IPS-20b (cell line): ENCODE measurements at regions not wholly inside any gene's neighbourhood (a gene's known extent, or its start where the extent isn't known, plus 50 kb on each side); places are given as distances from the start of the nearest gene placed in this dataset.

Source experiments
- H3K27ac ChIP-seq: one replicate; pipeline ENCODE4 v1.5.1; 2013; ENCODE audit warnings: low read length
- H3K27me3 ChIP-seq: 2 replicates; pipeline ENCODE4 v1.6.1; 2013; ENCODE audit warnings: mild to moderate bottlenecking, low read length, inconsistent platforms; ENCODE audit not compliant: insufficient read depth
- H3K36me3 ChIP-seq: 2 replicates; pipeline ENCODE4 v1.6.1; 2013; ENCODE audit warnings: low read depth, mild to moderate bottlenecking, inconsistent platforms, low read length, moderate library complexity; ENCODE audit not compliant: insufficient read depth
- H3K4me1 ChIP-seq: 2 replicates; pipeline ENCODE4 v1.6.1; 2013; ENCODE audit warnings: mild to moderate bottlenecking, control low read depth, inconsistent platforms, low read length, moderate library complexity; ENCODE audit not compliant: insufficient read depth
- H3K4me3 ChIP-seq: 2 replicates; pipeline ENCODE4 v1.5.1; 2013; ENCODE audit warnings: mild to moderate bottlenecking, low read length, inconsistent platforms
- H3K9ac ChIP-seq: 2 replicates; pipeline ENCODE4 v1.6.1; 2013; ENCODE audit warnings: low read depth, mild to moderate bottlenecking, inconsistent platforms, low read length, moderate library complexity
- H3K9me3 ChIP-seq: 2 replicates; pipeline ENCODE4 v1.6.1; 2013; ENCODE audit warnings: mild to moderate bottlenecking, low read depth, low read length, inconsistent platforms; ENCODE audit not compliant: insufficient read depth

GRCh38 chr7:130893441-130893894 lies 159.5 kb upstream of the KLF14 start:
- Histone ChIP-seq H3K9ac (no peak overlapping the region), H3K9me3 (no peaks in the 10 kb centered on the region), H3K27ac (no peak overlapping the region), H3K27me3 (no peaks in the 10 kb centered on the region), H3K4me3 (no peak overlapping the region), H3K36me3 (no peaks in the 10 kb centered on the region), H3K4me1 (peaks cover 7% of the 10 kb centered on the region; the same call in 1 of the 2 replicates)

GRCh38 chr7:130894146-130894908 lies 160.3 kb upstream of the KLF14 start:
- Histone ChIP-seq H3K4me3 (no peak overlapping the region), H3K27ac (no peak overlapping the region), H3K4me1 (peaks cover 7% of the 10 kb centered on the region; the same call in 1 of the 2 replicates), H3K27me3 (no peaks in the 10 kb centered on the region), H3K36me3 (no peaks in the 10 kb centered on the region), H3K9me3 (no peaks in the 10 kb centered on the region), H3K9ac (no peak overlapping the region)

- Histone ChIP-seq H3K4me1 (peaks cover 7% of the 10 kb centered on the region; the same call in 1 of the 2 replicates), H3K27ac (no peak overlapping the region)
Observed at GRCh38 chr7:130894909-130895750, 161.1 kb upstream of the KLF14 start.

GRCh38 chr7:130896051-130896881 lies 162.3 kb upstream of the KLF14 start:
- Histone ChIP-seq H3K4me1 (peaks cover 15% of the 10 kb centered on the region), H3K27me3 (no peaks in the 10 kb centered on the region), H3K9me3 (no peaks in the 10 kb centered on the region), H3K27ac (no peak overlapping the region), H3K36me3 (no peaks in the 10 kb centered on the region), H3K9ac (peak overlapping the region; percentile 24; the same call in 1 of the 2 replicates), H3K4me3 (no peak overlapping the region)

More at GRCh38 chr7:130894909-130895750, 161.1 kb upstream of the KLF14 start:
- Histone ChIP-seq H3K27me3 (no peaks in the 10 kb centered on the region), H3K4me3 (no peak overlapping the region), H3K36me3 (no peaks in the 10 kb centered on the region), H3K9me3 (no peaks in the 10 kb centered on the region), H3K9ac (no peak overlapping the region)

DNA sequence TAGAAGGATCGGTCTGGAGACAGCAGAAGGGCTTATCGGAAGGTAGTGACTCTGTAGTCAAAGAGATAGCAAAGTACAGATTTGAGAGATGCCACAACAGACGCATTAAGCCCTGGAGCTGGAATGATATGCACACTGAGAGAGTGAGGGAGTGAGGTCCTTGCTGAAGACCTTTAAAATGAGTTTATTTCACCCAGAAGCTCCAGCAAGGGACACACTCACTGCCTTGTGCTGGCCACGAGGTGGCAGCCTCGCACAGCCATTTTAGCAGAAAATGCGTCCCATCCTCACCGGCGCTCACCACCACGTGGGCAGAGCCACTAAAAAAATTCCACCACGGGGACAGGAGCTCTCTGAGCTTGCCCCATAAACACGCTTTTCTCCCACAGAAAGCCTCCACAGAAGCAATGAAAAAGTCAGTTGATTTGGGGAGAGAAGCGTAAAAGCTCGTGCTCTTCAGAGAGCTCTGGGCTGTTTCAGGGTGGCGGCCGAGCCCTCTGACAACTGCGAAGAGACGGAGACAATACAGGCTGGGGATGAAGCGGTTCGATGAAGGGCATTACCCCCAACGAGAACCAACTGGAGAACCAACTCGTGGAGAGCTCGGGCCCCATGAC lies 163.0 kb upstream of the KLF14 start:
- no peaks in the 10 kb centered on the region for H3K9me3 ChIP-seq
- H3K36me3 ChIP-seq: no peaks in the 10 kb centered on the region
- no peak overlapping the region for H3K27ac ChIP-seq

GRCh38 chr7:130897515-130898419 lies 163.8 kb upstream of the KLF14 start:
- no peak overlapping the region for H3K9ac ChIP-seq
- H3K27me3 ChIP-seq: no peaks in the 10 kb centered on the region
- H3K9me3 ChIP-seq: no peaks in the 10 kb centered on the region
- peaks cover 19% of the 10 kb centered on the region for H3K4me1 ChIP-seq
- no peak overlapping the region for H3K27ac ChIP-seq
- H3K4me3 ChIP-seq: no peak overlapping the region
- H3K36me3 ChIP-seq: no peaks in the 10 kb centered on the region

More for the DNA sequence above, 163.0 kb upstream of the KLF14 start:
- no peaks in the 10 kb centered on the region for H3K27me3 ChIP-seq
- peak overlapping the region; percentile 24; the same call in 1 of the 2 replicates for H3K9ac ChIP-seq
- no peak overlapping the region for H3K4me3 ChIP-seq
- peaks cover 17% of the 10 kb centered on the region for H3K4me1 ChIP-seq

DNA sequence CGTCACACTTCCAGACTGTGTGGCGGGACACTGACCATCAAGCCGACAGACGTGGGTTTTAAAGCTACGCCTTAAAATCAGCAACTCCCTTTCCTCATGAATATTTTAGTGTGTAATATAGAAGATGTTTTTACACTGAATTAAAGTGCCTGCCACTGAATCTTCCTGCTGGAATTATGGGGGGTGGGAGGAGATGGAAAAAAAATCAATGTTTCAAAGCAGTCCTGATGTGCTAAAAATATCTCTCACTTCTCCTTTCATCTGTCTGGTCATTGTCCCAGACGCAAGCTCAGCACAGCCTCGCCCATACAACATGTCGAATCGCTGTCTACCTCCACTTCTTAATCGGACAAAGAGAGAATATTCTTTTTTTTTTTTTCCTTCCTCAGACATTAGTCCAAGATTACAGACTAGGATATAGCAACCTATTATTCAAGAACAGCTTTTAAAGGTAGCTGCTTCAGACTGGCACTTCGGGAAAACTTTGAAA lies 165.1 kb upstream of the KLF14 start:
- H3K36me3 ChIP-seq: no peaks in the 10 kb centered on the region
- no peak overlapping the region for H3K9ac ChIP-seq
- no peak overlapping the region for H3K4me3 ChIP-seq
- peaks cover 32% of the 10 kb centered on the region for H3K4me1 ChIP-seq
- no peaks in the 10 kb centered on the region for H3K9me3 ChIP-seq
- no peak overlapping the region for H3K27ac ChIP-seq
- no peaks in the 10 kb centered on the region for H3K27me3 ChIP-seq

DNA sequence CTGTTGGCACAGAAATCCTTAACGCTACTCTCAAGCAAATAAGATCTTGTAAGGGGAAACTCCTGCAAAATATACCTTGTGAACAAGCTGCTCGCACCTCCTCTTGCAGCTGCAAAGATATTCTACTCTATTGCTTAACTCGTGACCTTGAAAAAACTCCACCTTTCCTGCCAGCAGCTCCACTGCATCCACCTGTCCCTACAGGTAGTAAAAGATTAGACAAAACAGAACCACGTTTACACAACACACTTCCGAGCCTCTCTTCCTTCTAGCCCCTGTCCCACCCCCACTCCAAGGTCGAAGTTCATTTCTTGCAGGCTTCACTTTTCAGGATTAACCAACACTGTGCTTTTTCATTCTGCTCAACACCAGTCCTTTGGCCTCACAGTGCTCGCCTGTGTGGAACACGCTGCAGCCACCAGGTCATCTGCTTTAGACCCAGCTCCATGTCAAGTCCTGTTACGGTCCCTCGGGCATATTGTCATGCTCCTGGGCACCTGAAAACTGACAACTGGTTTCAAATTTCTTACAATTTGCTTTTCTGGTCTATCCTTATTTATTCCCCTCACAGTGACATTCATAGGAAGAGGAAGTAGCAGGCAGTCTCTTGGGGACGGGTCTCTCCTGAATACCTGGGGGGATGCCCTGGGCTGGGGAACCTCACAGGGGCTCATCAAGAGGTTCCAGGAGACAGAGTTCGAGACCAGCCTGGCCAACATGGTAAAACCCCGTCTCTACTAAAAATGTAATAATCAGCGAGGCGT lies 165.8 kb upstream of the KLF14 start:
- Histone ChIP-seq H3K4me1 (peaks cover 36% of the 10 kb centered on the region), H3K36me3 (no peaks in the 10 kb centered on the region), H3K4me3 (no peak overlapping the region), H3K9me3 (no peaks in the 10 kb centered on the region), H3K27me3 (no peaks in the 10 kb centered on the region), H3K27ac (no peak overlapping the region), H3K9ac (no peak overlapping the region)

GRCh38 chr7:130900471-130901076 lies 166.6 kb upstream of the KLF14 start:
- H3K9me3 ChIP-seq: no peaks in the 10 kb centered on the region
- H3K27ac ChIP-seq: peak overlapping the region; percentile 17
- peaks cover 37% of the 10 kb centered on the region for H3K4me1 ChIP-seq
- no peaks in the 10 kb centered on the region for H3K36me3 ChIP-seq
- no peaks in the 10 kb centered on the region for H3K27me3 ChIP-seq
- no peak overlapping the region for H3K4me3 ChIP-seq
- no peak overlapping the region for H3K9ac ChIP-seq
